Trophoblast cell (in vitro differentiated cells and primary cell): ENCODE measurements at regions not wholly inside any gene's neighbourhood (a gene's known extent, or its start where the extent isn't known, plus 50 kb on each side); places are given as distances from the start of the nearest gene placed in this dataset.
A peak's percentile ranks its signal among the peaks of the same experiment; 100 is the strongest.

ENCODE experiments used
- DNase-seq, 2 donors: peaks; one replicate each; pipeline ENCODE4 v3.0.0-alpha.2; 2016
- H2AFZ ChIP-seq: 2 replicates; pipeline ENCODE4 v1.6.1; 2013; ENCODE audit warnings: low read length, moderate library complexity, mild to moderate bottlenecking; ENCODE audit not compliant: insufficient read depth, poor library complexity
- H2AK5ac ChIP-seq: 2 replicates; pipeline ENCODE4 v1.6.1; 2013; ENCODE audit warnings: mild to moderate bottlenecking, low read length
- H2BK120ac ChIP-seq: 2 replicates; pipeline ENCODE4 v1.6.1; 2013; ENCODE audit warnings: low read length, mild to moderate bottlenecking, moderate library complexity; ENCODE audit not compliant: insufficient read depth, poor library complexity
- H2BK12ac ChIP-seq: 2 replicates; pipeline ENCODE4 v1.6.1; 2013; ENCODE audit warnings: mild to moderate bottlenecking, low read length, moderate library complexity
- H2BK5ac ChIP-seq: 2 replicates; pipeline ENCODE4 v1.6.1; 2013; ENCODE audit warnings: low read length, low read depth, moderate library complexity, mild to moderate bottlenecking; ENCODE audit not compliant: poor library complexity
- H3K14ac ChIP-seq: 2 replicates; pipeline ENCODE4 v1.6.1; 2013; ENCODE audit warnings: mild to moderate bottlenecking, low read length
- H3K18ac ChIP-seq: 2 replicates; pipeline ENCODE4 v1.6.1; 2013; ENCODE audit warnings: mild to moderate bottlenecking, low read length
- H3K23ac ChIP-seq: 2 replicates; pipeline ENCODE4 v1.6.1; 2013; ENCODE audit warnings: low read length
- H3K27ac ChIP-seq: 2 replicates; pipeline ENCODE4 v1.5.1; 2013; ENCODE audit warnings: low read depth, mild to moderate bottlenecking, inconsistent platforms, low read length, moderate library complexity
- H3K27me3 ChIP-seq: 2 replicates; pipeline ENCODE4 v1.6.1; 2013; ENCODE audit warnings: inconsistent platforms, mild to moderate bottlenecking, low read length, moderate library complexity; ENCODE audit not compliant: insufficient read depth
- H3K36me3 ChIP-seq, 2 experiments: 1 replicate in 1 of 2; 2 replicates in 1 of 2; pipeline ENCODE4 v1.6.1; 2013; ENCODE audit warnings: low read length in 2 of 2, mild to moderate bottlenecking in 2 of 2, moderate library complexity in 1 of 2; ENCODE audit not compliant: insufficient read depth in 2 of 2, control insufficient read depth in 1 of 2
- H3K4ac ChIP-seq: 2 replicates; pipeline ENCODE4 v1.6.1; 2013; ENCODE audit warnings: low read depth, mild to moderate bottlenecking, low read length, moderate library complexity
- H3K4me1 ChIP-seq, 2 experiments: 1 replicate in 1 of 2; 2 replicates in 1 of 2; pipeline ENCODE4 v1.6.1; 2013; ENCODE audit warnings: low read length in 2 of 2, mild to moderate bottlenecking in 2 of 2, moderate library complexity in 1 of 2; ENCODE audit not compliant: insufficient read depth in 2 of 2, control insufficient read depth in 1 of 2
- H3K4me2 ChIP-seq: 2 replicates; pipeline ENCODE4 v1.6.1; 2013; ENCODE audit warnings: inconsistent platforms, mild to moderate bottlenecking, low read length, moderate library complexity
- H3K4me3 ChIP-seq: 2 replicates; pipeline ENCODE4 v1.5.1; 2013; ENCODE audit warnings: mild to moderate bottlenecking, low read depth, low read length, inconsistent platforms
- H3K79me1 ChIP-seq: one replicate; pipeline ENCODE4 v1.6.1; 2013; ENCODE audit warnings: low read length
- H3K79me2 ChIP-seq: 2 replicates; pipeline ENCODE4 v1.6.1; 2013; ENCODE audit warnings: low read length, mild to moderate bottlenecking; ENCODE audit not compliant: control insufficient read depth, insufficient read depth, poor library complexity
- H3K9ac ChIP-seq: 2 replicates; pipeline ENCODE4 v1.6.1; 2013; ENCODE audit warnings: mild to moderate bottlenecking, low read length
- H3K9me3 ChIP-seq: 2 replicates; pipeline ENCODE4 v1.6.1; 2013; ENCODE audit warnings: low read depth, mild to moderate bottlenecking, control low read depth, inconsistent platforms, low read length; ENCODE audit not compliant: insufficient read depth
- H4K12ac ChIP-seq: 2 replicates; pipeline ENCODE4 v1.6.1; 2013; ENCODE audit warnings: low read depth, mild to moderate bottlenecking, low read length, moderate library complexity
- H4K8ac ChIP-seq: 2 replicates; pipeline ENCODE4 v1.6.1; 2013; ENCODE audit warnings: low read depth, mild to moderate bottlenecking, low read length, moderate library complexity
- H4K91ac ChIP-seq: one replicate; pipeline ENCODE4 v1.6.1; 2013; ENCODE audit warnings: low read depth, mild to moderate bottlenecking, low read length, moderate library complexity
- WGBS: extraction: QIAGEN DNeasy Blood & Tissue Kit; methylation state at CpG from one replicate; pipeline ENCODE4 v1.1.7; 2013; ENCODE audit warnings: missing lambda C conversion rate; ENCODE audit not compliant: insufficient read length, insufficient coverage; ENCODE audit errors: extremely low coverage; 5-methylcytosine and 5-hydroxymethylcytosine counted together

DNA sequence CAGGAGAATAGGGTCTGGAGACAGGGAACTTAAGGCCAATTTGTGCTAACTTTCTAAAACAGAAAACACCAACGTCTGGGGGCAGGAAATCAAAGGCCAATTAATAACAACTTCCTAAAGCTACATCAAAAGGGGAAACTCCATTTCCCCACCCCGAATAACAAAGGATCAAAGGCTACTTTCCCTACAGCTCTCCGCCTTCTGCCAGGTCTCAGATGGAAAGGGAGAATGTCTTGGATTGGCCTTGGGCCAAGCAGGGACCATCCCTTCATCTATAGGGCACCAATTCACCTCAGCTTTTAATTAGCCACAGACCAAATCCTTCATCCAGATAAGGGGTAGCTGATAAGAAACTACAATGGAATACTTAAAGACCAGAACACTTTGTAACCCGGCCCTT lies 116.9 kb upstream of the ZKSCAN2 start:
- no peak overlapping the region for H3K27ac ChIP-seq
- H4K8ac ChIP-seq: no peak overlapping the region
- no peaks in the 10 kb centered on the region for H3K79me1 ChIP-seq
- no peak overlapping the region for H3K18ac ChIP-seq
- no peak for DNase-seq
- H3K9ac ChIP-seq: no peak overlapping the region
- no peak overlapping the region for H3K4me2 ChIP-seq
- no peak overlapping the region for H3K4ac ChIP-seq
- H2BK120ac ChIP-seq: no peak overlapping the region
- H4K91ac ChIP-seq: no peak overlapping the region
- no peaks in the 10 kb centered on the region for H3K79me2 ChIP-seq
- no peak overlapping the region for H3K14ac ChIP-seq
- no peaks in the 10 kb centered on the region for H3K27me3 ChIP-seq
- H4K12ac ChIP-seq: no peak overlapping the region
- H3K36me3 ChIP-seq: no peaks in the 10 kb centered on the region
- H3K9me3 ChIP-seq: peaks cover 3% of the 10 kb centered on the region
- H3K4me3 ChIP-seq: no peak overlapping the region
- H3K4me1 ChIP-seq: no peaks in the 10 kb centered on the region
- H2BK5ac ChIP-seq: no peak overlapping the region
- no CpG with 5 or more reads among the region's 4 CpGs for WGBS
- H2AK5ac ChIP-seq: no peak overlapping the region
- H2BK12ac ChIP-seq: no peak overlapping the region
- no peak overlapping the region for H2AFZ ChIP-seq
- H3K23ac ChIP-seq: no peak overlapping the region

DNA sequence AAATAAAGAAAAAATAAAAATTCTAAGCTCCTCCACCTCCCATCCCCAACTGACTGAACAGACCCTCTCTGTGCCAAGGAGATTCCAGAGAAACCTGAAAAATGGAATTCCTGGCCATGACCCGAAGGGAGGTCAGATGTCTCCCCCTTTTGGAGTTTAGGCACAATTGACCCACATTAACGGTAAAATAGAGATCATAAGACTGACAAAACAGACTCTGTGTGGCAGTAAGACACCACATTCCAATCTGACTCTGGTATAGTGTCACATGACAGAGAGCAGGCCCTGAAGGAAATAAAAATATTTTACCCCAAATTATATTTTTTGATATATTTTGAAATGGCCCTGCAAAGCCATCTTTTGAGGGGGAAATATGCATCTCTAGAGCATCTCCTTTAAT lies 115.1 kb upstream of the ZKSCAN2 start:
- H4K12ac ChIP-seq: no peak overlapping the region
- no peaks in the 10 kb centered on the region for H3K79me1 ChIP-seq
- no peak overlapping the region for H2AFZ ChIP-seq
- no peaks in the 10 kb centered on the region for H3K79me2 ChIP-seq
- H2AK5ac ChIP-seq: no peak overlapping the region
- H3K9ac ChIP-seq: no peak overlapping the region
- H2BK120ac ChIP-seq: no peak overlapping the region
- H3K14ac ChIP-seq: no peak overlapping the region
- H2BK5ac ChIP-seq: no peak overlapping the region
- H4K8ac ChIP-seq: no peak overlapping the region
- H3K4me2 ChIP-seq: no peak overlapping the region
- no peak overlapping the region for H3K23ac ChIP-seq
- H3K9me3 ChIP-seq: no peaks in the 10 kb centered on the region
- H3K27ac ChIP-seq: no peak overlapping the region
- no CpG with 5 or more reads among the region's 2 CpGs for WGBS
- H3K4ac ChIP-seq: no peak overlapping the region
- H3K27me3 ChIP-seq: no peaks in the 10 kb centered on the region
- H2BK12ac ChIP-seq: no peak overlapping the region
- H4K91ac ChIP-seq: no peak overlapping the region
- no peaks in the 10 kb centered on the region for H3K36me3 ChIP-seq
- no peaks in the 10 kb centered on the region for H3K4me1 ChIP-seq
- H3K4me3 ChIP-seq: no peak overlapping the region
- H3K18ac ChIP-seq: no peak overlapping the region
- DNase-seq: no peak

GRCh38 chr16:25371342-25371741 lies 113.7 kb upstream of the ZKSCAN2 start:
- Histone ChIP-seq H4K12ac (no peak overlapping the region), H3K79me2 (no peaks in the 10 kb centered on the region), H4K8ac (no peak overlapping the region), H3K27ac (no peak overlapping the region), H3K23ac (no peak overlapping the region), H3K9me3 (no peaks in the 10 kb centered on the region), H3K4me3 (no peak overlapping the region), H2BK120ac (no peak overlapping the region), H2AK5ac (no peak overlapping the region), H3K79me1 (no peaks in the 10 kb centered on the region), H3K4me2 (no peak overlapping the region), H3K14ac (no peak overlapping the region), H3K4ac (no peak overlapping the region), H3K9ac (no peak overlapping the region), H3K27me3 (no peaks in the 10 kb centered on the region), H2BK12ac (no peak overlapping the region), H3K36me3 (no peaks in the 10 kb centered on the region), H3K4me1 (no peaks in the 10 kb centered on the region), H2AFZ (no peak overlapping the region), H4K91ac (no peak overlapping the region), H2BK5ac (no peak overlapping the region), H3K18ac (no peak overlapping the region)
- peak; percentile 27 to 64 for DNase-seq
- WGBS: no CpG with 5 or more reads among the region's 6 CpGs

- Histone ChIP-seq H2BK5ac (no peak overlapping the region), H3K4ac (no peak overlapping the region), H3K27me3 (no peaks in the 10 kb centered on the region), H3K14ac (no peak overlapping the region), H4K91ac (no peak overlapping the region), H3K4me2 (no peak overlapping the region), H3K36me3 (no peaks in the 10 kb centered on the region), H4K8ac (no peak overlapping the region), H2BK120ac (no peak overlapping the region), H2AFZ (no peak overlapping the region), H3K18ac (no peak overlapping the region), H3K4me3 (no peak overlapping the region), H3K23ac (no peak overlapping the region), H2AK5ac (no peak overlapping the region), H3K27ac (no peak overlapping the region), H3K79me1 (no peaks in the 10 kb centered on the region), H2BK12ac (no peak overlapping the region), H3K79me2 (no peaks in the 10 kb centered on the region), H3K9me3 (no peaks in the 10 kb centered on the region), H3K9ac (no peak overlapping the region), H4K12ac (no peak overlapping the region), H3K4me1 (no peaks in the 10 kb centered on the region)
- no peak for DNase-seq
- WGBS: no CpG with 5 or more reads among the region's 6 CpGs
These were observed 112.9 kb upstream of the ZKSCAN2 start for GRCh38 chr16:25370541-25370940.
